ENCODE measurements at regions not wholly inside any gene's neighbourhood (a gene's known extent, or its start where the extent isn't known, plus 50 kb on each side); places are given as distances from the start of the nearest gene placed in this dataset.
A peak's percentile ranks its signal among the peaks of the same experiment; 100 is the strongest.

GRCh38 chr7:93048136-93048930, 69.4 kb downstream of the SAMD9 start:
- Histone ChIP-seq H3K9me3 (ENCODE audit: low read depth) (no peaks in the 10 kb centered on the region), H3K4me3 (no peak overlapping the region), H3K36me3 (no peaks in the 10 kb centered on the region), H3K4me1 (ENCODE audit: low read depth) (peaks cover 17% of the 10 kb centered on the region), H3K27ac (no peak overlapping the region), H3K27me3 (no peaks in the 10 kb centered on the region)
- no peak for TF ChIP-seq CTCF (IDR thresholded peaks at IDR 0.05; ENCODE audit: low read depth, low read length)
- no peak for DNase-seq (ENCODE audit: low read depth in 1 of 2, low spot score in 1 of 2)

GRCh38 chr7:93047514-93048099, 70.2 kb downstream of the SAMD9 start:
- TF ChIP-seq CTCF (IDR thresholded peaks at IDR 0.05; ENCODE audit: low read depth, low read length): no peak
- DNase-seq (ENCODE audit: low read depth in 1 of 2, low spot score in 1 of 2): no peak
- Histone ChIP-seq H3K4me3 (no peak overlapping the region), H3K4me1 (ENCODE audit: low read depth) (peaks cover 17% of the 10 kb centered on the region), H3K27ac (peak overlapping the region; percentile 30), H3K36me3 (no peaks in the 10 kb centered on the region), H3K27me3 (no peaks in the 10 kb centered on the region), H3K9me3 (ENCODE audit: low read depth) (no peaks in the 10 kb centered on the region)

- no peak overlapping the region for H3K4me3 ChIP-seq
- peak in 1 of 2 donors; percentile 32 for DNase-seq (ENCODE audit: low read depth in 1 of 2, low spot score in 1 of 2)
- H3K36me3 ChIP-seq: no peaks in the 10 kb centered on the region
- TF ChIP-seq CTCF (IDR thresholded peaks at IDR 0.05; ENCODE audit: low read depth, low read length): no peak
- H3K4me1 ChIP-seq (ENCODE audit: low read depth): peaks cover 17% of the 10 kb centered on the region
- no peaks in the 10 kb centered on the region for H3K27me3 ChIP-seq
- peak overlapping the region; percentile 30 for H3K27ac ChIP-seq
- no peaks in the 10 kb centered on the region for H3K9me3 ChIP-seq (ENCODE audit: low read depth)
Measured at GRCh38 chr7:93046641-93047040, 71.1 kb downstream of the SAMD9 start.

GRCh38 chr7:93044147-93044810, 73.5 kb downstream of the SAMD9 start:
- Histone ChIP-seq H3K9me3 (ENCODE audit: low read depth) (no peaks in the 10 kb centered on the region), H3K4me1 (ENCODE audit: low read depth) (peaks cover 17% of the 10 kb centered on the region), H3K27me3 (no peaks in the 10 kb centered on the region), H3K36me3 (no peaks in the 10 kb centered on the region), H3K27ac (no peak overlapping the region), H3K4me3 (no peak overlapping the region)
- no peak for TF ChIP-seq CTCF (IDR thresholded peaks at IDR 0.05; ENCODE audit: low read depth, low read length)
- DNase-seq (ENCODE audit: low read depth in 1 of 2, low spot score in 1 of 2): peak in 1 of 2 donors; percentile 7

GRCh38 chr7:93043385-93043985, 74.3 kb downstream of the SAMD9 start:
- Histone ChIP-seq H3K27ac (no peak overlapping the region), H3K4me3 (no peak overlapping the region), H3K27me3 (no peaks in the 10 kb centered on the region), H3K36me3 (no peaks in the 10 kb centered on the region), H3K4me1 (ENCODE audit: low read depth) (peaks cover 17% of the 10 kb centered on the region), H3K9me3 (ENCODE audit: low read depth) (no peaks in the 10 kb centered on the region)
- no peak for TF ChIP-seq CTCF (IDR thresholded peaks at IDR 0.05; ENCODE audit: low read depth, low read length)
- peak in 1 of 2 donors; percentile 84 for DNase-seq (ENCODE audit: low read depth in 1 of 2, low spot score in 1 of 2)
